HepG2 (cell line): ENCODE measurements at regions not wholly inside any gene's neighbourhood (a gene's known extent, or its start where the extent isn't known, plus 50 kb on each side); places are given as distances from the start of the nearest gene placed in this dataset.

Source experiments
- AGO1 ChIP-seq: fragments of 200-400 bp; formaldehyde crosslinking; IDR thresholded peaks from 2 replicates; pipeline ENCODE4 v1.6.1; 2017; ENCODE audit warnings: mild to moderate bottlenecking, low read depth, low read length, moderate library complexity; ENCODE audit not compliant: poor library complexity, severe bottlenecking
- ARID3A ChIP-seq: IDR thresholded peaks from 2 replicates; pipeline ENCODE4 v1.6.1; 2012; ENCODE audit warnings: low read depth, low read length, improper control_type of control experiment
- BCL6 ChIP-seq: IDR thresholded peaks from 2 replicates; pipeline ENCODE4 v1.6.1; 2016; ENCODE audit warnings: missing genetic modification reagents, missing compliant biosample characterization
- CBX2 ChIP-seq, 2 experiments: fragments of 200-600 bp in 1 of 2; sonication (generic); formaldehyde crosslinking in 1 of 2; IDR thresholded peaks; 2 replicates each; pipeline versions ENCODE4 v1.7.0 to v1.8.1; 2018 to 2022; ENCODE audit warnings: low read depth in 2 of 2, low read length in 1 of 2, mild to moderate bottlenecking in 1 of 2, missing genetic modification reagents in 1 of 2
- HNF4G ChIP-seq, 2 experiments: sonication (generic) in 1 of 2; formaldehyde crosslinking in 1 of 2; IDR thresholded peaks; 2 replicates each; pipeline versions ENCODE4 v1.4.0 to v1.6.1; 2011 to 2020; ENCODE audit warnings: borderline replicate concordance in 2 of 2, low read depth in 2 of 2, mild to moderate bottlenecking in 2 of 2, low read length in 1 of 2, missing genetic modification reagents in 1 of 2, moderate library complexity in 1 of 2
- HOXA5 ChIP-seq: sonication (generic); formaldehyde crosslinking; IDR thresholded peaks from 2 replicates; pipeline ENCODE4 v1.4.0; 2020; ENCODE audit warnings: missing genetic modification reagents
- MEF2D ChIP-seq: sonication (generic); formaldehyde crosslinking; IDR thresholded peaks from 2 replicates; pipeline ENCODE4 v1.5.1; 2020; ENCODE audit warnings: mild to moderate bottlenecking, missing genetic modification reagents
- MEIS1 ChIP-seq: sonication (generic); formaldehyde crosslinking; IDR thresholded peaks from 2 replicates; pipeline ENCODE4 v1.9.0; 2021; ENCODE audit warnings: mild to moderate bottlenecking, missing genetic modification reagents, moderate library complexity, borderline replicate concordance
- NONO ChIP-seq, 2 experiments: fragments of 450-650 bp in 1 of 2; sonication (generic) in 1 of 2; formaldehyde crosslinking in 1 of 2; IDR thresholded peaks in 1 of 2; conservative IDR thresholded peaks in 1 of 2; 2 replicates each; pipeline versions ENCODE4 v1.6.1 to v1.8.0; 2017 to 2022; ENCODE audit warnings: mild to moderate bottlenecking in 1 of 2, missing genetic modification reagents in 1 of 2, moderate library complexity in 1 of 2
- PAXIP1 ChIP-seq: sonication (generic); formaldehyde crosslinking; conservative IDR thresholded peaks from 2 replicates; pipeline ENCODE4 v1.4.0; 2020; ENCODE audit warnings: mild to moderate bottlenecking, missing genetic modification reagents, moderate library complexity
- POLR2AphosphoS5 ChIP-seq: IDR thresholded peaks from 2 replicates; pipeline ENCODE4 v1.6.1; 2012; ENCODE audit warnings: low read depth, low read length
- PPARG ChIP-seq: conservative IDR thresholded peaks from 2 replicates; pipeline ENCODE4 v1.6.1; 2016; ENCODE audit warnings: missing biosample characterization, missing genetic modification reagents
- RARG ChIP-seq: sonication (generic); formaldehyde crosslinking; IDR thresholded peaks from 2 replicates; pipeline ENCODE4 v1.4.0; 2020; ENCODE audit warnings: low read depth, mild to moderate bottlenecking, missing genetic modification reagents
- SKI ChIP-seq: fragments of 450-650 bp; IDR thresholded peaks from one replicate; pipeline ENCODE4 v1.6.1; 2018; ENCODE audit warnings: mild to moderate bottlenecking; ENCODE audit not compliant: partially characterized antibody
- SRF ChIP-seq: IDR thresholded peaks from 2 replicates; pipeline ENCODE4 v1.6.1; 2011; ENCODE audit warnings: mild to moderate bottlenecking, low read depth, low read length, moderate library complexity
- SRSF1 ChIP-seq: fragments of 200-400 bp; formaldehyde crosslinking; optimal IDR thresholded peaks from 2 replicates; pipeline ENCODE3; 2017; ENCODE audit warnings: mild to moderate bottlenecking, low read depth, low read length, moderate library complexity
- STAT6 ChIP-seq: sonication (generic); formaldehyde crosslinking; IDR thresholded peaks from 2 replicates; pipeline ENCODE4 v1.4.0; 2020; ENCODE audit warnings: missing genetic modification reagents, mild to moderate bottlenecking, borderline replicate concordance
- YEATS4 ChIP-seq: sonication (generic); formaldehyde crosslinking; IDR thresholded peaks from 2 replicates; pipeline ENCODE4 v1.4.0; 2020; ENCODE audit warnings: missing genetic modification reagents, borderline replicate concordance
- ZC3H13 ChIP-seq: sonication (generic); formaldehyde crosslinking; IDR thresholded peaks from 2 replicates; pipeline ENCODE4 v1.8.1; 2023; ENCODE audit warnings: mild to moderate bottlenecking, missing genetic modification reagents, moderate library complexity
- ZNF772 ChIP-seq: sonication (generic); formaldehyde crosslinking; IDR thresholded peaks from 2 replicates; pipeline ENCODE4 v1.5.0; 2020; ENCODE audit warnings: mild to moderate bottlenecking, missing genetic modification reagents
- ZNF841 ChIP-seq: sonication (generic); formaldehyde crosslinking; IDR thresholded peaks from 2 replicates; pipeline ENCODE4 v1.8.1; 2023; ENCODE audit warnings: missing genetic modification reagents, borderline replicate concordance

GRCh38 chr5:57111993-57112392 is 61.9 kb upstream of the GPBP1 start (continued):
- TF ChIP-seq SRSF1 (no peak), CBX2 (IDR thresholded peaks at IDR 0.05; ENCODE audit: low read depth, low read length) (no peak), CBX2 (CRISPR knock-in tag; IDR thresholded peaks at IDR 0.05; ENCODE audit: low read depth) (no peak), ARID3A (peak; percentile 53; the same call in 1 of the 2 replicates), ZC3H13 (CRISPR knock-in tag) (no peak), MEF2D (CRISPR knock-in tag) (0 out of 2 replicates have a peak, but pooled peaks have one; percentile 41), MEIS1 (CRISPR knock-in tag) (0 out of 2 replicates have a peak, but pooled peaks have one; percentile 47), ZNF841 (CRISPR knock-in tag) (no peak), POLR2AphosphoS5 (no peak), SRF (no peak), YEATS4 (CRISPR knock-in tag) (peak; percentile 49; the same call in 1 of the 2 replicates), PAXIP1 (peak; percentile 86), HOXA5 (no peak), ZNF772 (peak; percentile 20; the same call in 1 of the 2 replicates), RARG (CRISPR knock-in tag) (no peak), SKI (no peak), AGO1 (no peak), PPARG (CRISPR knock-in tag) (peak; percentile 83), NONO (IDR thresholded peaks at IDR 0.05) (no peak), NONO (CRISPR knock-in tag; conservative IDR thresholded peaks at IDR 0.05) (peak; percentile 60), BCL6 (CRISPR knock-in tag) (peak; percentile 64), HNF4G (IDR thresholded peaks at IDR 0.05; ENCODE audit: borderline replicate concordance, low read depth, low read length) (peak; percentile 36; the same call in 1 of the 2 replicates), HNF4G (CRISPR knock-in tag; IDR thresholded peaks at IDR 0.05; ENCODE audit: borderline replicate concordance, low read depth) (peak; percentile 22; the same call in 1 of the 2 replicates), STAT6 (CRISPR knock-in tag) (no peak)
